Lower leg skin (tissue), 3 donors: ENCODE measurements at regions not wholly inside any gene's neighbourhood (a gene's known extent, or its start where the extent isn't known, plus 50 kb on each side); places are given as distances from the start of the nearest gene placed in this dataset.

ENCODE experiments used
- POLR2A ChIP-seq, 2 donors: fragments of 450-650 bp; IDR thresholded peaks; one replicate each; pipeline ENCODE4 v1.6.1; 2016 to 2017; ENCODE audit warnings: antibody characterized with exemption in 2 of 2, mild to moderate bottlenecking in 1 of 2, moderate library complexity in 1 of 2
- TF ChIP-seq, protein P1 (sequence below), 3 donors: fragments of 450-650 bp; IDR thresholded peaks; one replicate each; pipeline ENCODE4 v1.5.1; 2016; ENCODE audit warnings: antibody characterized with exemption in 3 of 3, mild to moderate bottlenecking in 3 of 3, moderate library complexity in 2 of 3

DNA sequence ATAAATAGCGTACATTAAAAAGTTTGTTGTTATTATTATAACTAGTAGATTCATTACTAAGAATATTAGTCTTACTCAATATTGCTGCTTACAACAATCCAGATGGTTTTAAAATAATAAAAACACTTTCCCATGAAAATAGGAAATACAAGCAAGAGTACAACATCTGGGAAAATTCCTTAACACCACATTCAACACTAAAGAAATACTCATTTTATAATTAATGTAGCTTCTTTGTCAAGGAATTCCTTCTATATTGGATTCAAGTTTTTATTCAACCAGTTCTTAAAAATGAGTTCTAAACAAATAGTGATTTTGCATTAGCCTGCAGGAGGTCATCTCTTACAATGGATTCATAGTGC, 650.3 kb upstream of the SLC35B3 start:
- TF ChIP-seq, protein P1, sequence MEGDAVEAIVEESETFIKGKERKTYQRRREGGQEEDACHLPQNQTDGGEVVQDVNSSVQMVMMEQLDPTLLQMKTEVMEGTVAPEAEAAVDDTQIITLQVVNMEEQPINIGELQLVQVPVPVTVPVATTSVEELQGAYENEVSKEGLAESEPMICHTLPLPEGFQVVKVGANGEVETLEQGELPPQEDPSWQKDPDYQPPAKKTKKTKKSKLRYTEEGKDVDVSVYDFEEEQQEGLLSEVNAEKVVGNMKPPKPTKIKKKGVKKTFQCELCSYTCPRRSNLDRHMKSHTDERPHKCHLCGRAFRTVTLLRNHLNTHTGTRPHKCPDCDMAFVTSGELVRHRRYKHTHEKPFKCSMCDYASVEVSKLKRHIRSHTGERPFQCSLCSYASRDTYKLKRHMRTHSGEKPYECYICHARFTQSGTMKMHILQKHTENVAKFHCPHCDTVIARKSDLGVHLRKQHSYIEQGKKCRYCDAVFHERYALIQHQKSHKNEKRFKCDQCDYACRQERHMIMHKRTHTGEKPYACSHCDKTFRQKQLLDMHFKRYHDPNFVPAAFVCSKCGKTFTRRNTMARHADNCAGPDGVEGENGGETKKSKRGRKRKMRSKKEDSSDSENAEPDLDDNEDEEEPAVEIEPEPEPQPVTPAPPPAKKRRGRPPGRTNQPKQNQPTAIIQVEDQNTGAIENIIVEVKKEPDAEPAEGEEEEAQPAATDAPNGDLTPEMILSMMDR (IDR thresholded peaks at IDR 0.05), result no peak
- TF ChIP-seq POLR2A (IDR thresholded peaks at IDR 0.05), result no peak
